Vagina (tissue), 2 donors: ENCODE measurements at regions not wholly inside any gene's neighbourhood (a gene's known extent, or its start where the extent isn't known, plus 50 kb on each side); places are given as distances from the start of the nearest gene placed in this dataset.

Experiments
- DNase-seq, 2 donors: peaks; one replicate each; pipeline ENCODE4 v3.0.0-alpha.2; 2017; ENCODE audit errors: extremely low spot score in 2 of 2
- H3K27ac ChIP-seq: fragments of 200-600 bp; sonication (generic); one replicate; pipeline ENCODE4 v1.5.1; 2019
- H3K27me3 ChIP-seq: fragments of 200-600 bp; sonication (generic); one replicate; pipeline ENCODE4 v1.5.1; 2019
- H3K36me3 ChIP-seq, 2 donors: fragments of 200-600 bp; sonication (generic); one replicate each; pipeline ENCODE4 v1.5.1; 2017 to 2019
- H3K4me1 ChIP-seq: fragments of 200-600 bp; sonication (generic); one replicate; pipeline ENCODE4 v1.5.1; 2019
- H3K4me3 ChIP-seq, 2 donors: fragments of 200-600 bp; sonication (generic); 1 replicate in 1 of 2; 2 replicates in 1 of 2; pipeline ENCODE4 v1.5.1; 2016 to 2019
- H3K9me3 ChIP-seq: fragments of 200-600 bp; sonication (generic); one replicate; pipeline ENCODE4 v1.5.1; 2019
- CTCF ChIP-seq, 3 experiments: fragments of 450-650 bp in 2 of 3; fragments of 200-600 bp in 1 of 3; sonication (generic) in 1 of 3; IDR thresholded peaks; one replicate each; pipeline ENCODE4 v1.5.1; 2017 to 2019; ENCODE audit warnings: antibody characterized with exemption in 3 of 3, mild to moderate bottlenecking in 2 of 3, moderate library complexity in 2 of 3
- POLR2A ChIP-seq, 2 donors: fragments of 450-650 bp; IDR thresholded peaks; one replicate each; pipeline ENCODE4 v1.6.1; 2017; ENCODE audit warnings: antibody characterized with exemption in 2 of 2, mild to moderate bottlenecking in 2 of 2, moderate library complexity in 2 of 2
- POLR2AphosphoS5 ChIP-seq, 2 donors: sonication (generic); formaldehyde crosslinking; IDR thresholded peaks; one replicate each; pipeline ENCODE4 v1.9.0; 2017; ENCODE audit warnings: antibody characterized with exemption in 2 of 2, mild to moderate bottlenecking in 2 of 2, low read depth in 1 of 2; ENCODE audit not compliant: insufficient read depth in 1 of 2
- intact Hi-C: fragments of 100-400 bp; cut with DNase I; formaldehyde crosslinking; loops from one replicate; pipeline ENCODE4 v1.15.1; 2023

DNA sequence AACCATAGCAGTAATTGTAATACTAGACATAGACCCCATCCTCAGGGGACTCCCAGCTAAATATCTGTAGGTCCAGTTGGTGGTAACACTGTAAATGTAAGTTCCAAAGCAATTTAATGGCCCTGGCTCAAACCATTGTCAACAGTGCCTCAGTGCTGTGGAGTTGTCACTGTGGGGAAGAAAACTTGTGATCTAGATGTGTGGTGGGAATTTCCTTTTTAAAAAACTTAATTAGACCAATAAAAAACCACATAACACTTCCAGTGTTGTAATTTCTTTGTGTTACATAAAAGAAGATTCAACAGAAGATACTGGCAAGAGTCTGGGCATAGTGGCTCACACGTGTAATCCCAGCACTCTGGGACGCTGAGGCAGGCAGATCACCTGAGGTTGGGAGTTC, 138.6 kb upstream of the UMPS start:
- no peak for DNase-seq
- intact Hi-C loops: no loop called here
- H3K27me3 ChIP-seq: no peaks in the 10 kb centered on the region
- no peaks in the 10 kb centered on the region for H3K36me3 ChIP-seq
- H3K4me3 ChIP-seq: no peak overlapping the region
- H3K4me1 ChIP-seq: peaks cover 9% of the 10 kb centered on the region
- no peak for TF ChIP-seq POLR2A (IDR thresholded peaks at IDR 0.05)
- TF ChIP-seq CTCF (IDR thresholded peaks at IDR 0.05): no peak
- TF ChIP-seq POLR2AphosphoS5 (IDR thresholded peaks at IDR 0.05; ENCODE audit: insufficient read depth in 1 of 2, low read depth in 1 of 2): no peak
- no peak overlapping the region for H3K27ac ChIP-seq
- H3K9me3 ChIP-seq: no peaks in the 10 kb centered on the region

DNA sequence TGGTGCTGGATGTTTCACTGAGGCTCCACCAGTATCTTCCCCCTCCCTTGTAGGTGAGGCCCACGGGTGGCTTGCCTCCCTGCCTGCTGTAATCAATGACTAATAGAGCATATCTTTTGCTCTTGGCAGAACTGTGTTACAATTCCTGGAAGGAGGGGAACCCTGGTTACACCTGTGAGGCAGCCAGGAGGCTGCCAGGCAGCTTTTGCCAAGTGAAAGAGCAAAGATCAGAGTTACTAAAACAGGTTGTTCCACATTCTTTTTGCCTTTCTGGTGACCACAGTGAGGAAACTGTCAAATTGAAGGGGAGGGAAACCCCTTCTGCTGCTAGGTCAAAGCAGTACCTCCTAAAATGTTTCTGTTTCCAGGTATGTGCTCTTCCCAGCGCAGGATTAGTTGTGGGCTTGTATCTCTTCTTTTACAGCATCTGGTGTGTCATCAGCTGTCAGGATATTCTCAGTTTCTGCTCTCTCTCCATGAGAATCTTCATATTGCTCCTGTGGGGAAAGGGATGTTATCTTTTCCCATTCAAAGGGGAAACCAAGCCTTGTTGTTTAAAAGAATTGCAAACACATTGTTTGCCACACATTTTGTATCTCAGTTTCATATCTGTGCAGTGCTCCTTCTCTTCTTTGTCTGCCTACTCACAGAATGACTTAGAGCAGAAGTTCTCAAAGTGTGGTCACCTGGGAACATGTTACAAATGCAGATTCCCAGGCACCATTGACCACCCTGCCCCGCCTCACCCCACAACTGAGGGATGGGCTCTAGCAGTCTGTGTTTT, 137.4 kb upstream of the UMPS start:
- no peak for DNase-seq
- TF ChIP-seq CTCF (IDR thresholded peaks at IDR 0.05) (no peak), POLR2AphosphoS5 (IDR thresholded peaks at IDR 0.05; ENCODE audit: insufficient read depth in 1 of 2, low read depth in 1 of 2) (peak in 1 of 2 donors; percentile 38)
- no peaks in the 10 kb centered on the region for H3K36me3 ChIP-seq
- H3K4me3 ChIP-seq: no peak overlapping the region
- H3K9me3 ChIP-seq: no peaks in the 10 kb centered on the region
- no peaks in the 10 kb centered on the region for H3K27me3 ChIP-seq
- intact Hi-C loops: no loop called here
- no peak overlapping the region for H3K27ac ChIP-seq
- peaks cover 9% of the 10 kb centered on the region for H3K4me1 ChIP-seq

- Histone ChIP-seq H3K4me3 (no peak overlapping the region), H3K9me3 (no peaks in the 10 kb centered on the region), H3K4me1 (peaks cover 9% of the 10 kb centered on the region), H3K36me3 (no peaks in the 10 kb centered on the region), H3K27ac (no peak overlapping the region), H3K27me3 (no peaks in the 10 kb centered on the region)
- intact Hi-C loops: no loop called here
- no peak for DNase-seq
- TF ChIP-seq POLR2AphosphoS5 (IDR thresholded peaks at IDR 0.05; ENCODE audit: insufficient read depth in 1 of 2, low read depth in 1 of 2): no peak
- TF ChIP-seq CTCF (IDR thresholded peaks at IDR 0.05): no peak
- TF ChIP-seq POLR2A (IDR thresholded peaks at IDR 0.05): no peak
These were observed 136.8 kb upstream of the UMPS start for GRCh38 chr3:124593442-124593829.

- Histone ChIP-seq H3K27ac (no peak overlapping the region), H3K9me3 (no peaks in the 10 kb centered on the region), H3K4me1 (peaks cover 14% of the 10 kb centered on the region), H3K36me3 (no peaks in the 10 kb centered on the region), H3K27me3 (no peaks in the 10 kb centered on the region), H3K4me3 (no peak overlapping the region)
- no peak for DNase-seq
- intact Hi-C loops: no loop called here
- TF ChIP-seq POLR2A (IDR thresholded peaks at IDR 0.05): no peak
- TF ChIP-seq POLR2AphosphoS5 (IDR thresholded peaks at IDR 0.05; ENCODE audit: insufficient read depth in 1 of 2, low read depth in 1 of 2): no peak
- no peak for TF ChIP-seq CTCF (IDR thresholded peaks at IDR 0.05)
These were observed 135.7 kb upstream of the UMPS start for GRCh38 chr3:124594581-124594980.

- Histone ChIP-seq H3K27me3 (no peaks in the 10 kb centered on the region), H3K4me1 (peaks cover 22% of the 10 kb centered on the region), H3K4me3 (no peak overlapping the region), H3K36me3 (no peaks in the 10 kb centered on the region), H3K27ac (no peak overlapping the region), H3K9me3 (no peaks in the 10 kb centered on the region)
- TF ChIP-seq CTCF (IDR thresholded peaks at IDR 0.05) (no peak), POLR2A (IDR thresholded peaks at IDR 0.05) (no peak), POLR2AphosphoS5 (IDR thresholded peaks at IDR 0.05; ENCODE audit: insufficient read depth in 1 of 2, low read depth in 1 of 2) (no peak)
- DNase-seq: no peak
- intact Hi-C loops: no loop called here
These were observed 133.0 kb upstream of the UMPS start for GRCh38 chr3:124597273-124597672.
